ENCODE measurements at regions not wholly inside any gene's neighbourhood (a gene's known extent, or its start where the extent isn't known, plus 50 kb on each side); places are given as distances from the start of the nearest gene placed in this dataset.

- DNase-seq (ENCODE audit: low spot score) = no peak
- in situ Hi-C loops (cut with HindIII; ENCODE audit: low sequenced_read_pairs) = no loop called here
Measured at GRCh38 chr4:126956184-126956897, 676.4 kb upstream of the INTU start.

GRCh38 chr4:126957556-126957955 lies 675.2 kb upstream of the INTU start:
- in situ Hi-C loops (cut with HindIII; ENCODE audit: low sequenced_read_pairs) = no loop called here
- no peak for DNase-seq (ENCODE audit: low spot score)

- in situ Hi-C loops (cut with HindIII; ENCODE audit: low sequenced_read_pairs) = no loop called here
- no peak for DNase-seq (ENCODE audit: low spot score)
Measured at GRCh38 chr4:126957987-126958386, 674.8 kb upstream of the INTU start.

- in situ Hi-C loops (cut with HindIII; ENCODE audit: low sequenced_read_pairs) = no loop called here
- no peak for DNase-seq (ENCODE audit: low spot score)
Measured at GRCh38 chr4:126958482-126958881, 674.3 kb upstream of the INTU start.

- in situ Hi-C loops (cut with HindIII; ENCODE audit: low sequenced_read_pairs) = no loop called here
Measured at GRCh38 chr4:126959056-126959745, 673.6 kb upstream of the INTU start.

GRCh38 chr4:126960760-126961159 lies 672.0 kb upstream of the INTU start:
- in situ Hi-C loops (cut with HindIII; ENCODE audit: low sequenced_read_pairs) = no loop called here

More at GRCh38 chr4:126959056-126959745, 673.6 kb upstream of the INTU start:
- DNase-seq (ENCODE audit: low spot score) = no peak

GRCh38 chr4:126961661-126962060 lies 671.1 kb upstream of the INTU start:
- in situ Hi-C loops (cut with HindIII; ENCODE audit: low sequenced_read_pairs) = no loop called here
- no peak for DNase-seq (ENCODE audit: low spot score)

More at GRCh38 chr4:126960760-126961159, 672.0 kb upstream of the INTU start:
- no peak for DNase-seq (ENCODE audit: low spot score)

- in situ Hi-C loops (cut with HindIII; ENCODE audit: low sequenced_read_pairs) = no loop called here
- DNase-seq (ENCODE audit: low spot score) = no peak
Measured at GRCh38 chr4:126965877-126966276, 666.9 kb upstream of the INTU start.

- no peak for DNase-seq (ENCODE audit: low spot score)
- in situ Hi-C loops (cut with HindIII; ENCODE audit: low sequenced_read_pairs) = no loop called here
Measured at GRCh38 chr4:126969360-126970235, 663.2 kb upstream of the INTU start.

- in situ Hi-C loops (cut with HindIII; ENCODE audit: low sequenced_read_pairs) = no loop called here
Measured at GRCh38 chr4:126973201-126973600, 659.6 kb upstream of the INTU start.

GRCh38 chr4:126976850-126977632 lies 655.7 kb upstream of the INTU start:
- DNase-seq (ENCODE audit: low spot score) = no peak
- in situ Hi-C loops (cut with HindIII; ENCODE audit: low sequenced_read_pairs) = no loop called here

More at GRCh38 chr4:126973201-126973600, 659.6 kb upstream of the INTU start:
- no peak for DNase-seq (ENCODE audit: low spot score)

- DNase-seq (ENCODE audit: low spot score) = no peak
- in situ Hi-C loops (cut with HindIII; ENCODE audit: low sequenced_read_pairs) = no loop called here
Measured at GRCh38 chr4:126986005-126986404, 646.8 kb upstream of the INTU start.

GRCh38 chr4:126986828-126987227 lies 645.9 kb upstream of the INTU start:
- in situ Hi-C loops (cut with HindIII; ENCODE audit: low sequenced_read_pairs) = no loop called here
- no peak for DNase-seq (ENCODE audit: low spot score)

- in situ Hi-C loops (cut with HindIII; ENCODE audit: low sequenced_read_pairs) = no loop called here
- DNase-seq (ENCODE audit: low spot score) = peak; percentile 21
Measured at GRCh38 chr4:126991965-126992364, 640.8 kb upstream of the INTU start.

- DNase-seq (ENCODE audit: low spot score) = no peak
- in situ Hi-C loops (cut with HindIII; ENCODE audit: low sequenced_read_pairs) = no loop called here
Measured at GRCh38 chr4:126992910-126993309, 639.8 kb upstream of the INTU start.

GRCh38 chr4:126993351-126993750 lies 639.4 kb upstream of the INTU start:
- no peak for DNase-seq (ENCODE audit: low spot score)
- in situ Hi-C loops (cut with HindIII; ENCODE audit: low sequenced_read_pairs) = no loop called here

GRCh38 chr4:126995235-126995634 lies 637.5 kb upstream of the INTU start:
- in situ Hi-C loops (cut with HindIII; ENCODE audit: low sequenced_read_pairs) = no loop called here
- DNase-seq (ENCODE audit: low spot score) = no peak

- DNase-seq (ENCODE audit: low spot score) = no peak
- in situ Hi-C loops (cut with HindIII; ENCODE audit: low sequenced_read_pairs) = no loop called here
Measured at GRCh38 chr4:127000110-127000509, 632.6 kb upstream of the INTU start.

- no peak for DNase-seq (ENCODE audit: low spot score)
- in situ Hi-C loops (cut with HindIII; ENCODE audit: low sequenced_read_pairs) = no loop called here
Measured at GRCh38 chr4:127000846-127001245, 631.9 kb upstream of the INTU start.

Data from G401 (cell line).